ENCODE measurements at regions not wholly inside any gene's neighbourhood (a gene's known extent, or its start where the extent isn't known, plus 50 kb on each side); places are given as distances from the start of the nearest gene placed in this dataset.

- Histone ChIP-seq H3K9me3 (peaks cover 0 to 15% (median 0%) of the 10 kb centered on the region in 11 donors), H3K27me3 (no peaks in the 10 kb centered on the region), H3K4me1 (no peaks in the 10 kb centered on the region), H3K27ac (no peak overlapping the region), H3K4me3 (no peak overlapping the region), H3K36me3 (no peaks in the 10 kb centered on the region)
- WGBS, 2 donors = 89 to 94% methylated on average over 3 of the region's 3 CpGs
- TF ChIP-seq, protein P1, sequence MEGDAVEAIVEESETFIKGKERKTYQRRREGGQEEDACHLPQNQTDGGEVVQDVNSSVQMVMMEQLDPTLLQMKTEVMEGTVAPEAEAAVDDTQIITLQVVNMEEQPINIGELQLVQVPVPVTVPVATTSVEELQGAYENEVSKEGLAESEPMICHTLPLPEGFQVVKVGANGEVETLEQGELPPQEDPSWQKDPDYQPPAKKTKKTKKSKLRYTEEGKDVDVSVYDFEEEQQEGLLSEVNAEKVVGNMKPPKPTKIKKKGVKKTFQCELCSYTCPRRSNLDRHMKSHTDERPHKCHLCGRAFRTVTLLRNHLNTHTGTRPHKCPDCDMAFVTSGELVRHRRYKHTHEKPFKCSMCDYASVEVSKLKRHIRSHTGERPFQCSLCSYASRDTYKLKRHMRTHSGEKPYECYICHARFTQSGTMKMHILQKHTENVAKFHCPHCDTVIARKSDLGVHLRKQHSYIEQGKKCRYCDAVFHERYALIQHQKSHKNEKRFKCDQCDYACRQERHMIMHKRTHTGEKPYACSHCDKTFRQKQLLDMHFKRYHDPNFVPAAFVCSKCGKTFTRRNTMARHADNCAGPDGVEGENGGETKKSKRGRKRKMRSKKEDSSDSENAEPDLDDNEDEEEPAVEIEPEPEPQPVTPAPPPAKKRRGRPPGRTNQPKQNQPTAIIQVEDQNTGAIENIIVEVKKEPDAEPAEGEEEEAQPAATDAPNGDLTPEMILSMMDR (IDR thresholded peaks at IDR 0.05) = no peak
- intact Hi-C loops (cut with DNase I) = no loop called here
- no peak for ATAC-seq
- no peak for DNase-seq
Measured at GRCh38 chr6:47964969-47965368, 146.0 kb downstream of the PTCHD4 start.

DNA sequence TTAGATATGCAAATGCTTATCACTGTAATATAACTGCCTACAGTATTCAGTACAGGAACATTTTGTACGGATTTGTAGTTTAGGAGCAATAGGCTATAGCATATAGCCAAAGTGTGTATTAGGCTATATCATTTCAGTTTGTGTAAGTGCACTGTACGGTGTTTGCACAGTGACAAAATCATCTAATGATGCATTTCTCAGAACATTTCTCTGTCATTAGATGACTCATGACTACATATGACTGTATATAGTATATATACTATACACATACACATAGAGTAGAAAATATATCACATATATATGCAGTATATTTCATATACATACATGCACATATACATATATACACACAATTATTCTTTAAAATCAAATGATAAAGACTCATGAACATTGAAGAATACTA is 158.4 kb downstream of the PTCHD4 start:
- DNase-seq = no peak
- intact Hi-C loops (cut with DNase I) = no loop called here
- Histone ChIP-seq H3K36me3 (no peaks in the 10 kb centered on the region), H3K4me3 (no peak overlapping the region), H3K27me3 (no peaks in the 10 kb centered on the region), H3K4me1 (no peaks in the 10 kb centered on the region), H3K9me3 (peaks cover 0 to 5% (median 0%) of the 10 kb centered on the region in 11 donors), H3K27ac (no peak overlapping the region)
- no peak for ATAC-seq
- WGBS, 2 donors = 93 to 94% methylated on average over 2 of the region's 2 CpGs
- TF ChIP-seq, protein P1 (IDR thresholded peaks at IDR 0.05) = no peak

DNA sequence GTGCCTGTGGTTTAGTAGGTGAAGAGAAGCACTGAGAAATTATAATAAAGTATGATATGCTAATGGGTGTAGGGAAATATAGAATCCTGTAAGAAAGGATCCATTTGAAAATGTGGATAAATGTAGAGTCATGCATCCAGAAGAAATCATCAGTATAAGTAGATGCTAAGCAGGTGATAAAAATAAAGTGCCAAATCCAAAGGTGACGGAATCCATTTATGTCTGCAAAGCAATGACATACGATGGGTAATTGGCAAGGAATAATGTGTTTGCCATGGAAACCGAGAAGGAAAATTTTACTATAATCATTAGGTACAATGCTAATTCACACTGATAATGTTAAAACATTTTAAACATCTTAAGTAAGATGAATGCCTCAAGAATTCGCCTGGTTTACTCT is 163.0 kb downstream of the OPN5 start:
- ATAC-seq = no peak
- H3K27ac ChIP-seq = no peak overlapping the region
- no peaks in the 10 kb centered on the region for H3K27me3 ChIP-seq
- H3K4me1 ChIP-seq = no peaks in the 10 kb centered on the region
- intact Hi-C loops (cut with DNase I) = no loop called here
- TF ChIP-seq, protein P1 (IDR thresholded peaks at IDR 0.05) = no peak
- WGBS, 2 donors = 83 to 87% methylated on average over 4 of the region's 4 CpGs
- H3K9me3 ChIP-seq = peaks cover 0 to 5% (median 0%) of the 10 kb centered on the region in 11 donors
- DNase-seq = no peak
- no peaks in the 10 kb centered on the region for H3K36me3 ChIP-seq
- no peak overlapping the region for H3K4me3 ChIP-seq

GRCh38 chr6:47938405-47938804 is 156.6 kb downstream of the OPN5 start:
- ATAC-seq = no peak
- no peaks in the 10 kb centered on the region for H3K27me3 ChIP-seq
- TF ChIP-seq, protein P1 (IDR thresholded peaks at IDR 0.05) = no peak
- H3K9me3 ChIP-seq = no peaks in the 10 kb centered on the region
- intact Hi-C loops (cut with DNase I) = loop anchor here in 1 of 10 donors (10.0 kb wide), 1 partner anchor 134 kb away; no protein-coding TSS in a partner anchor
- H3K4me3 ChIP-seq = no peak overlapping the region
- WGBS, 2 donors = 97% methylated on average over 2 of the region's 2 CpGs
- DNase-seq = no peak
- no peaks in the 10 kb centered on the region for H3K36me3 ChIP-seq
- peaks cover 0 to 13% (median 4%) of the 10 kb centered on the region in 9 donors for H3K4me1 ChIP-seq
- H3K27ac ChIP-seq = no peak overlapping the region
